Vagina (tissue), 2 donors: ENCODE measurements at regions not wholly inside any gene's neighbourhood (a gene's known extent, or its start where the extent isn't known, plus 50 kb on each side); places are given as distances from the start of the nearest gene placed in this dataset.

ENCODE experiments used
- POLR2AphosphoS5 ChIP-seq, 2 donors: sonication (generic); formaldehyde crosslinking; IDR thresholded peaks; one replicate each; pipeline ENCODE4 v1.9.0; 2017; ENCODE audit warnings: antibody characterized with exemption in 2 of 2, mild to moderate bottlenecking in 2 of 2, low read depth in 1 of 2; ENCODE audit not compliant: insufficient read depth in 1 of 2
- TF ChIP-seq, protein P1 (sequence below), 3 experiments: fragments of 450-650 bp in 2 of 3; fragments of 200-600 bp in 1 of 3; sonication (generic) in 1 of 3; IDR thresholded peaks; one replicate each; pipeline ENCODE4 v1.5.1; 2017 to 2019; ENCODE audit warnings: antibody characterized with exemption in 3 of 3, mild to moderate bottlenecking in 2 of 3, moderate library complexity in 2 of 3

GRCh38 chr7:79610748-79611304, 157.4 kb upstream of the MAGI2 start:
- TF ChIP-seq POLR2AphosphoS5 (IDR thresholded peaks at IDR 0.05; ENCODE audit: insufficient read depth in 1 of 2, low read depth in 1 of 2): no peak
- TF ChIP-seq, protein P1, sequence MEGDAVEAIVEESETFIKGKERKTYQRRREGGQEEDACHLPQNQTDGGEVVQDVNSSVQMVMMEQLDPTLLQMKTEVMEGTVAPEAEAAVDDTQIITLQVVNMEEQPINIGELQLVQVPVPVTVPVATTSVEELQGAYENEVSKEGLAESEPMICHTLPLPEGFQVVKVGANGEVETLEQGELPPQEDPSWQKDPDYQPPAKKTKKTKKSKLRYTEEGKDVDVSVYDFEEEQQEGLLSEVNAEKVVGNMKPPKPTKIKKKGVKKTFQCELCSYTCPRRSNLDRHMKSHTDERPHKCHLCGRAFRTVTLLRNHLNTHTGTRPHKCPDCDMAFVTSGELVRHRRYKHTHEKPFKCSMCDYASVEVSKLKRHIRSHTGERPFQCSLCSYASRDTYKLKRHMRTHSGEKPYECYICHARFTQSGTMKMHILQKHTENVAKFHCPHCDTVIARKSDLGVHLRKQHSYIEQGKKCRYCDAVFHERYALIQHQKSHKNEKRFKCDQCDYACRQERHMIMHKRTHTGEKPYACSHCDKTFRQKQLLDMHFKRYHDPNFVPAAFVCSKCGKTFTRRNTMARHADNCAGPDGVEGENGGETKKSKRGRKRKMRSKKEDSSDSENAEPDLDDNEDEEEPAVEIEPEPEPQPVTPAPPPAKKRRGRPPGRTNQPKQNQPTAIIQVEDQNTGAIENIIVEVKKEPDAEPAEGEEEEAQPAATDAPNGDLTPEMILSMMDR (IDR thresholded peaks at IDR 0.05): no peak
